Transverse colon (tissue), 4 donors: ENCODE measurements at regions not wholly inside any gene's neighbourhood (a gene's known extent, or its start where the extent isn't known, plus 50 kb on each side); places are given as distances from the start of the nearest gene placed in this dataset.
"Not testable (repeated sequence)": the region's sequence is repeated elsewhere in the genome, so short reads cannot be mapped to it uniquely, and the experiment has no call there.

Experiments
- DNase-seq: peaks from one replicate; pipeline ENCODE4 v3.0.0-alpha.2; 2019
- H3K27ac ChIP-seq, 4 donors: fragments of 200-600 bp; sonication (generic); 2 replicates each; pipeline ENCODE4 v1.5.1; 2016 to 2018; ENCODE audit warnings: inconsistent platforms in 4 of 4
- H3K27me3 ChIP-seq: fragments of 200-600 bp; sonication (generic); 2 replicates; pipeline ENCODE4 v1.5.1; 2017; ENCODE audit warnings: inconsistent platforms
- H3K36me3 ChIP-seq, 4 donors: fragments of 200-600 bp; sonication (generic); 2 replicates each; pipeline ENCODE4 v1.5.1; 2017 to 2019; ENCODE audit warnings: inconsistent platforms in 4 of 4
- H3K4me1 ChIP-seq, 4 donors: fragments of 200-600 bp; sonication (generic); 2 replicates each; pipeline ENCODE4 v1.5.1; 2017 to 2020; ENCODE audit warnings: inconsistent platforms in 4 of 4
- H3K4me3 ChIP-seq, 4 donors: fragments of 200-600 bp; sonication (generic); 1 replicate in 1 of 4; 2 replicates in 3 of 4; pipeline versions ENCODE4 v1.5.1 to v1.6.1; 2017 to 2019; ENCODE audit warnings: inconsistent platforms in 4 of 4
- H3K9me3 ChIP-seq, 2 donors: fragments of 200-600 bp; sonication (generic); 2 replicates each; pipeline ENCODE4 v1.5.1; 2017 to 2019; ENCODE audit warnings: inconsistent platforms in 2 of 2
- EP300 ChIP-seq: sonication (generic); formaldehyde crosslinking; IDR thresholded peaks from one replicate; pipeline ENCODE4 v1.6.1; 2017; ENCODE audit warnings: antibody characterized with exemption, low read depth
- POLR2A ChIP-seq: fragments of 450-650 bp; IDR thresholded peaks from one replicate; pipeline ENCODE4 v1.6.1; 2016; ENCODE audit warnings: antibody characterized with exemption, mild to moderate bottlenecking, moderate library complexity
- POLR2AphosphoS5 ChIP-seq, 3 donors: sonication (generic); formaldehyde crosslinking; IDR thresholded peaks; one replicate each; pipeline ENCODE4 v1.6.1; 2016; ENCODE audit warnings: antibody characterized with exemption in 3 of 3
- WGBS, 2 donors: methylation state at CpG; one replicate each; pipeline ENCODE4 v1.1.5; 2018; ENCODE audit warnings: low coverage in 1 of 2; 5-methylcytosine and 5-hydroxymethylcytosine counted together
- in situ Hi-C, 4 donors: fragments of 200-750 bp; cut with MboI; loops; one replicate each; pipeline versions ENCODE4 v1.15.0 to v1.15.1; 2017; ENCODE audit warnings: low sequenced_read_pairs in 3 of 4, low pct_ligation_motif_present in 1 of 4, low pct_unique_long_range_greater_than_20kb in 1 of 4
- intact Hi-C: fragments of 100-400 bp; cut with DNase I; formaldehyde crosslinking; loops from one replicate; pipeline ENCODE4 v1.15.1; 2023; ENCODE audit warnings: low total_unique reads
- TF ChIP-seq, protein P1 (sequence below), 5 experiments: fragments of 200-600 bp in 3 of 5; fragments of 450-650 bp in 2 of 5; sonication (generic) in 3 of 5; IDR thresholded peaks; 1 replicate in 2 of 5; 2 replicates in 3 of 5; pipeline ENCODE4 v1.5.1; 2016 to 2017; ENCODE audit warnings: antibody characterized with exemption in 5 of 5, inconsistent platforms in 3 of 5, mild to moderate bottlenecking in 2 of 5, moderate library complexity in 1 of 5

DNA sequence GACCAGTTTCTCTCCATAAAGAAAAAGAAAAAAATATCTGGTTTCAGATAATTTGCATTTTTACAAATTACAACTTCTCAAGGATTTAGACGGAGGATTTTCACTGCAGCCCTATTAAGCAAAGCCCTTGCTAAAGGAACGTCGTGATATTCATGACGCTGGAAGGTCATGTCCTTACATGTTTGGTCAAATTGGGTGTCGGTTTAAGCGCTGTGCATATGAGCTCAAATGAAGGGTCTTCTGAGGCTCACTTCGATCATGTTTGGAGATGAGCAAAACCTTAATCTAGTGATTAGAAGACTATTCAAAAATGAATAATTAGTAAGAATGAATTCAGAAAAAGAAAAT is 67.3 kb upstream of the USP15 start:
- 15 to 24% methylated on average over 7 of the region's 7 CpGs for WGBS, 2 donors
- Histone ChIP-seq H3K27ac (no peak overlapping the region), H3K4me1 (peaks cover 3 to 21% (median 14%) of the 10 kb centered on the region in 4 donors), H3K36me3 (no peaks in the 10 kb centered on the region), H3K4me3 (no peak overlapping the region), H3K27me3 (peaks cover 42% of the 10 kb centered on the region), H3K9me3 (no peaks in the 10 kb centered on the region)
- in situ Hi-C loops: no loop called here
- TF ChIP-seq, protein P1, sequence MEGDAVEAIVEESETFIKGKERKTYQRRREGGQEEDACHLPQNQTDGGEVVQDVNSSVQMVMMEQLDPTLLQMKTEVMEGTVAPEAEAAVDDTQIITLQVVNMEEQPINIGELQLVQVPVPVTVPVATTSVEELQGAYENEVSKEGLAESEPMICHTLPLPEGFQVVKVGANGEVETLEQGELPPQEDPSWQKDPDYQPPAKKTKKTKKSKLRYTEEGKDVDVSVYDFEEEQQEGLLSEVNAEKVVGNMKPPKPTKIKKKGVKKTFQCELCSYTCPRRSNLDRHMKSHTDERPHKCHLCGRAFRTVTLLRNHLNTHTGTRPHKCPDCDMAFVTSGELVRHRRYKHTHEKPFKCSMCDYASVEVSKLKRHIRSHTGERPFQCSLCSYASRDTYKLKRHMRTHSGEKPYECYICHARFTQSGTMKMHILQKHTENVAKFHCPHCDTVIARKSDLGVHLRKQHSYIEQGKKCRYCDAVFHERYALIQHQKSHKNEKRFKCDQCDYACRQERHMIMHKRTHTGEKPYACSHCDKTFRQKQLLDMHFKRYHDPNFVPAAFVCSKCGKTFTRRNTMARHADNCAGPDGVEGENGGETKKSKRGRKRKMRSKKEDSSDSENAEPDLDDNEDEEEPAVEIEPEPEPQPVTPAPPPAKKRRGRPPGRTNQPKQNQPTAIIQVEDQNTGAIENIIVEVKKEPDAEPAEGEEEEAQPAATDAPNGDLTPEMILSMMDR (IDR thresholded peaks at IDR 0.05): peak in 1 of 5 experiments; percentile 3
- TF ChIP-seq EP300: no peak
- no peak for DNase-seq
- intact Hi-C loops: no loop called here

DNA sequence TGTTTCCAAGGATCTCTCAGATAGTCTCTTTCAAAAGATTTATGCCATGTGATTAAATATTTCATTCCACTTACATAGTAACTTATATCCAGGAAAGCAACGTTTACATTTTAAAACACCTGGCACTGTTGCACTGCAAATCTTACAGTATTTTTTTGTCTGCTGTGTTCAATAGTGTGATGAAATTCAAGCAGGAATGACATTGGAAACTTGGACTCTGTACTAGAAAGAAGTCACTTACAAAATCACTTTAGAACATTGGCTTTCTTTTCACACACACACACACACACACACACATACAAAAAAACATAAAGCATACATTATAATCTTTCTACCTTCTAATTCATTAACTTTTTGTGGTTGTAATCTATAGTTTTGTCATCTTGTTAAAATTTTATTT is 66.2 kb upstream of the USP15 start:
- in situ Hi-C loops (no loop called here), intact Hi-C loops (no loop called here)
- WGBS, 2 donors: 28 to 50% methylated on average over 1 of the region's 1 CpG
- TF ChIP-seq, protein P1 (IDR thresholded peaks at IDR 0.05): no peak
- TF ChIP-seq POLR2AphosphoS5 (IDR thresholded peaks at IDR 0.05) (no peak), POLR2A (no peak), EP300 (no peak)
- Histone ChIP-seq H3K27ac (no peak overlapping the region), H3K27me3 (peaks cover 41% of the 10 kb centered on the region), H3K4me3 (no peak overlapping the region), H3K9me3 (no peaks in the 10 kb centered on the region), H3K36me3 (no peaks in the 10 kb centered on the region), H3K4me1 (peaks cover 3 to 21% (median 14%) of the 10 kb centered on the region in 4 donors)
- DNase-seq: no peak

DNA sequence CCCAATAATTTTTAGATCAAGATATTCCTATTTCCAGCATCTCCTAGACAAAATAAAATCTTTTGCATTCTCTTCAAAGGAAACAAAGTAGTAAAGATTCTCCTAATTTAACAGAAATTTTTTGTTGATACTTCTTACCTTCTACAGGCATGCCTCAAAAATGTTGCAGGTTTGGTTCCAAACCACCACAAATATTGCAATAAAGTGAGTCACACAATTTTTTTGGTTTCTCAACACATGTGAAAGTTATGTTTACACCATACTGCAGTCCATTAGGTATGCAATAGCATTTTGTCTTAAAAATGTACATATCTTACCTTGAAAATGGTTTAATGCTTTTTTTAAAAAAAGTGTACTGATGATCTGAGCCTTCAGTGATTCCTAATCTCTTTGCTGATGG is 65.6 kb upstream of the USP15 start:
- TF ChIP-seq POLR2A (no peak), EP300 (no peak), POLR2AphosphoS5 (IDR thresholded peaks at IDR 0.05) (no peak)
- TF ChIP-seq, protein P1 (IDR thresholded peaks at IDR 0.05): no peak
- Histone ChIP-seq H3K4me1 (peaks cover 3 to 21% (median 14%) of the 10 kb centered on the region in 4 donors), H3K27me3 (peaks cover 37% of the 10 kb centered on the region), H3K4me3 (no peak overlapping the region), H3K9me3 (no peaks in the 10 kb centered on the region), H3K27ac (no peak overlapping the region), H3K36me3 (no peaks in the 10 kb centered on the region)
- intact Hi-C loops (no loop called here), in situ Hi-C loops (no loop called here)
- DNase-seq: no peak

DNA sequence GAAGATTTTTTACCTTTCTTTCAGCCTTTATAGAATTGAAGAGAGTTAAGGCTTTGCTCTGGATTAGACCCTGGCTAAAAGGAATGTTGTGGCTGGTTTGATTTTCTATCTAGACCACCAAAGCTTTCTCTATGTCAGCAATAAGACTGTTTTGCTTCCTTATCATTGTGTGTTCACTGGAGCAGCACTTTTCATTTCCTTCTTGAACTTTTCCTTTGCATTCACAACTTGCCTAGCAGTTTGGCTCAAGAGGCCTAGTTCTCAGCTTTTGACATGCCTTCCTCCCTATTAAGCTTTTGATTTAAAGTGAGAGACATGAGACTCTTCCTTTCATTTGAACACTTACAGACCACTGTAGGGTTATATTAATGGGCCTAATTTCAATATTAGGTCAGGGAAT is 64.1 kb upstream of the USP15 start:
- H3K4me1 ChIP-seq: peaks cover 3 to 18% (median 12%) of the 10 kb centered on the region in 4 donors
- peaks cover 0 to 6% of the 10 kb centered on the region in 2 donors for H3K9me3 ChIP-seq
- intact Hi-C loops: no loop called here
- TF ChIP-seq POLR2A (no peak), POLR2AphosphoS5 (IDR thresholded peaks at IDR 0.05) (no peak), EP300 (no peak)
- TF ChIP-seq, protein P1 (IDR thresholded peaks at IDR 0.05): no peak
- H3K27ac ChIP-seq: no peak overlapping the region
- DNase-seq: no peak
- in situ Hi-C loops: no loop called here
- peaks cover 24% of the 10 kb centered on the region for H3K27me3 ChIP-seq
- H3K36me3 ChIP-seq: no peaks in the 10 kb centered on the region
- H3K4me3 ChIP-seq: no peak overlapping the region

DNA sequence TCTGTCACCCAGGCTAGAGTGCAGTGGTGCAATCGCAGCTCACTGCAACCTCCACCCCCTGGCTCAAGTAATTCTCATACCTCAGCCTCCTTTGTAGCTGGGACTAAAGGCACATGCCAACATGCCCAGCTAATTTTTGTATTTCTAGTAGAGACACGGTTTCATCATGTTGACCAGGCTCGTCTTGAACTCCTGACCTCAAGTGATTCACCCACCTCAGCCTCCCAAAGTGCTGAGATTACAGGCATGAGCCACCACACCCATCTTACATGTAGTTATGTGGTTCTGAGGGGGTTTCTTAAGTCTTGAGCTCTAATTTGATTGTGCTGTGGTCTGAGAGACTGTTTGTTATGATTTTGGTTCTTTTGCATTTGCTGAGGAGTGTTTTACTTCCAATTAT is 57.3 kb upstream of the USP15 start:
- H3K36me3 ChIP-seq, in situ Hi-C loops, H3K9me3 ChIP-seq, H3K4me1 ChIP-seq, intact Hi-C loops, H3K27me3 ChIP-seq, H3K27ac ChIP-seq, DNase-seq, H3K4me3 ChIP-seq: not testable (repeated sequence)
- WGBS, 2 donors: 81% methylated on average over 3 of the region's 3 CpGs; no CpG with 5 or more reads in 1 of the 2 donors
